ENCODE measurements at regions not wholly inside any gene's neighbourhood (a gene's known extent, or its start where the extent isn't known, plus 50 kb on each side); places are given as distances from the start of the nearest gene placed in this dataset.

DNA sequence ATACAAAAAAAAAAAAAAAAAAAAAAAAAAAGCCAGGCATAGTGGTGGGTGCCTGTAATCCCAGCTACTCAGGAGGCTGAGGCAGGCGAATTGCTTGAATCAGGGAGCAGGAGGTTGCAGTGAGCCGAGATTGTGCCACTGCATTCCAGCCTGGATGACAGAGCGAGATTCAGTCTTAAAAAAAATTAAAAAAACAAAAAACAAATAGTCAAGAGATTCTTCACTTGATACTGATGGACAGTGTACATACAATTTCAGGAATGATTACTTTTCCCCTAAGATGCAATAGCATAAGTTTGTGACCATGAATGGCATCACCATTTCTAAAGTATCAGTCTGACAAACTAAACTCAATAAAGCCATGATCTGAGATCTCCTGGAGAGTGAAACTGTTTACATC, 60.8 kb upstream of the IVNS1ABP start:
- Histone ChIP-seq H3K4me1 (ENCODE audit: insufficient read depth) (no peaks in the 10 kb centered on the region), H3K27me3 (no peaks in the 10 kb centered on the region), H3K27ac (no peak overlapping the region), H2AFZ (no peak overlapping the region), H3K36me3 (replicated peaks; ENCODE audit: insufficient read depth, low read depth) (no peaks in the 10 kb centered on the region), H3K79me2 (no peaks in the 10 kb centered on the region), H3K4me2 (no peak overlapping the region), H3K4me3 (no peak overlapping the region), H3K9me3 (ENCODE audit: low read depth) (no peaks in the 10 kb centered on the region), H3K9me2 (replicated peaks; ENCODE audit: insufficient read depth) (no peaks in the 10 kb centered on the region), H4K20me1 (ENCODE audit: insufficient read depth, poor library complexity, severe bottlenecking) (no peaks in the 10 kb centered on the region)
- TF ChIP-seq EZH2 (IDR thresholded peaks at IDR 0.05; ENCODE audit: borderline replicate concordance), result no peak
- TF ChIP-seq EZH2phosphoT487 (IDR thresholded peaks at IDR 0.05; ENCODE audit: low read depth, severe bottlenecking, unreplicated experiment), result no peak
- TF ChIP-seq, protein P1, sequence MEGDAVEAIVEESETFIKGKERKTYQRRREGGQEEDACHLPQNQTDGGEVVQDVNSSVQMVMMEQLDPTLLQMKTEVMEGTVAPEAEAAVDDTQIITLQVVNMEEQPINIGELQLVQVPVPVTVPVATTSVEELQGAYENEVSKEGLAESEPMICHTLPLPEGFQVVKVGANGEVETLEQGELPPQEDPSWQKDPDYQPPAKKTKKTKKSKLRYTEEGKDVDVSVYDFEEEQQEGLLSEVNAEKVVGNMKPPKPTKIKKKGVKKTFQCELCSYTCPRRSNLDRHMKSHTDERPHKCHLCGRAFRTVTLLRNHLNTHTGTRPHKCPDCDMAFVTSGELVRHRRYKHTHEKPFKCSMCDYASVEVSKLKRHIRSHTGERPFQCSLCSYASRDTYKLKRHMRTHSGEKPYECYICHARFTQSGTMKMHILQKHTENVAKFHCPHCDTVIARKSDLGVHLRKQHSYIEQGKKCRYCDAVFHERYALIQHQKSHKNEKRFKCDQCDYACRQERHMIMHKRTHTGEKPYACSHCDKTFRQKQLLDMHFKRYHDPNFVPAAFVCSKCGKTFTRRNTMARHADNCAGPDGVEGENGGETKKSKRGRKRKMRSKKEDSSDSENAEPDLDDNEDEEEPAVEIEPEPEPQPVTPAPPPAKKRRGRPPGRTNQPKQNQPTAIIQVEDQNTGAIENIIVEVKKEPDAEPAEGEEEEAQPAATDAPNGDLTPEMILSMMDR (IDR thresholded peaks at IDR 0.05; ENCODE audit: poor library complexity), result no peak
- 98% methylated on average over 3 of the region's 3 CpGs for WGBS (ENCODE audit: low lambda C conversion rate, missing lambda C conversion rate)
- DNase-seq (ENCODE audit: low spot score), result no peak

DNA sequence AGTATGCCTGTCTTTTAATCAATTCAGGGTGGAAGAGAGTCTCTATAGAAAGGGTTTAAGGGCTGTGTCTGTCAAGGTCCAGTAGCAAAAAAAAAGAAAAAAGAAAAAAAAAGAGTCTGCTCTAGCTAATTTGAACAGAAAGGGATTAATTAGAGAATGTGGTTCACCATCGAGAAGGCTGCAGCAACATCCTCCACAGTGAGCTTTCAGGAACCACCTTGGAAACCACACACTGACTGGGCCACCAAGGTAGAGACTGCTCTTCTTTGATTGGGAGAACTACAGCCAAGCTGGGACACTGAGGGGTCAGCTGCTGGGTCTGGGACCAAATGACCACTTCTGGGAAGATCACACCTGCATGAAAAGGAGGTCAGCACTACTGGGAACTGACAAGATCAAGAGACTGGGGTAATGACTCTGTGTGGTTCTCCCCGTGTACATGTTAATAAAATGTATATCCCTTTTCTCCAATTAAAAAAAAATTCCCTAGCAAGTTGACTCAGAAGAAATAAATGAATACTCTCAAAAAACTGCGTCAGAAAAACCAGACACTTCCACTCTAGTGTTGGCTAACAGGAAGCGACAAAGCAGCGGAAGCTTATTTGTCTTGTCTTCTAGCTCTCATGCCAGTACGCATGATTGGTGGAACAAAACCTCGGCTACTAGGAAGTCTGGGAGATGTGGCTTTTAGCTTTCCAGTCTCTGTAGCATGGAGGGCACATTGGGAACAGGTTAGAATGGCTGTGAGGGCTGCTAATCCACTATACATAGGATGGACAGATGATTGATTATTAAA, 60.0 kb upstream of the IVNS1ABP start:
- TF ChIP-seq, protein P1 (IDR thresholded peaks at IDR 0.05; ENCODE audit: poor library complexity), result no peak
- TF ChIP-seq EZH2phosphoT487 (IDR thresholded peaks at IDR 0.05; ENCODE audit: low read depth, severe bottlenecking, unreplicated experiment) (no peak), EZH2 (IDR thresholded peaks at IDR 0.05; ENCODE audit: borderline replicate concordance) (no peak)
- Histone ChIP-seq H3K27me3 (no peaks in the 10 kb centered on the region), H3K36me3 (replicated peaks; ENCODE audit: insufficient read depth, low read depth) (no peaks in the 10 kb centered on the region), H3K9me3 (ENCODE audit: low read depth) (no peaks in the 10 kb centered on the region), H3K79me2 (no peaks in the 10 kb centered on the region), H3K9me2 (replicated peaks; ENCODE audit: insufficient read depth) (no peaks in the 10 kb centered on the region), H3K27ac (no peak overlapping the region), H3K4me2 (no peak overlapping the region), H3K4me3 (no peak overlapping the region), H3K4me1 (ENCODE audit: insufficient read depth) (no peaks in the 10 kb centered on the region), H4K20me1 (ENCODE audit: insufficient read depth, poor library complexity, severe bottlenecking) (no peaks in the 10 kb centered on the region), H2AFZ (no peak overlapping the region)
- 92% methylated on average over 7 of the region's 7 CpGs for WGBS (ENCODE audit: low lambda C conversion rate, missing lambda C conversion rate)
- no peak for DNase-seq (ENCODE audit: low spot score)

DNA sequence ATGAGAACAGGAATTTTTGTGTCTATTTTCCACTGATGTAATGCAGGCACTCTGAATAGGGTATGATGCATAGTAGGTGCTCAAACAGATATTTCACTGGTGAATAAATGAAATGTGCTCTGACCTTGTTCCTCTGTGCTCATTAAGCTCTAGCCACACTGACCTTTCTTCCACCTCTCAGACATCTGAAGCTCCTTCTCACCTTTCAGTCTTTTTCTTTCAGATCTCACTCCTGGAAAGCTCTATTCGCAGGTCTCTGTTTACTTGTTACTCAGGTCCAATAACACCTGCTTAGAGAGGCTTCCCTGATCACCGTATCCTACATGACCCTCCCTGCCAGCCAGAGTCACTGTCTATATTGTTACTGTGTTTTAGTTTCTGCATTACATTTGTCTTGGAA, 59.2 kb upstream of the IVNS1ABP start:
- Histone ChIP-seq H4K20me1 (ENCODE audit: insufficient read depth, poor library complexity, severe bottlenecking) (no peaks in the 10 kb centered on the region), H3K27ac (no peak overlapping the region), H3K79me2 (no peaks in the 10 kb centered on the region), H3K9me2 (replicated peaks; ENCODE audit: insufficient read depth) (no peaks in the 10 kb centered on the region), H3K4me3 (no peak overlapping the region), H3K27me3 (no peaks in the 10 kb centered on the region), H3K36me3 (replicated peaks; ENCODE audit: insufficient read depth, low read depth) (no peaks in the 10 kb centered on the region), H2AFZ (no peak overlapping the region), H3K4me2 (no peak overlapping the region), H3K4me1 (ENCODE audit: insufficient read depth) (no peaks in the 10 kb centered on the region), H3K9me3 (ENCODE audit: low read depth) (no peaks in the 10 kb centered on the region)
- TF ChIP-seq EZH2 (IDR thresholded peaks at IDR 0.05; ENCODE audit: borderline replicate concordance), result no peak
- TF ChIP-seq, protein P1 (IDR thresholded peaks at IDR 0.05; ENCODE audit: poor library complexity), result no peak
- TF ChIP-seq EZH2phosphoT487 (IDR thresholded peaks at IDR 0.05; ENCODE audit: low read depth, severe bottlenecking, unreplicated experiment), result no peak
- WGBS (ENCODE audit: low lambda C conversion rate, missing lambda C conversion rate), result 52% methylated on average over 2 of the region's 2 CpGs
- no peak for DNase-seq (ENCODE audit: low spot score)

Data from hepatocyte (in vitro differentiated cells).